ENCODE measurements at regions not wholly inside any gene's neighbourhood (a gene's known extent, or its start where the extent isn't known, plus 50 kb on each side); places are given as distances from the start of the nearest gene placed in this dataset.

GRCh38 chr20:57065646-57066045, 200.8 kb downstream of the BMP7 start:
- TF ChIP-seq CTCF (IDR thresholded peaks at IDR 0.05) (no peak), POLR2A (IDR thresholded peaks at IDR 0.05) (no peak)
